HG02943 (cell line): ENCODE measurements at regions not wholly inside any gene's neighbourhood (a gene's known extent, or its start where the extent isn't known, plus 50 kb on each side); places are given as distances from the start of the nearest gene placed in this dataset.
"Not testable (repeated sequence)": the region's sequence is repeated elsewhere in the genome, so short reads cannot be mapped to it uniquely, and the experiment has no call there.

ENCODE experiments used
- ATAC-seq: cut with Tn5 transposase; IDR thresholded peaks from one replicate; pipeline ENCODE4 v1.9.1; 2021; ENCODE audit warnings: mild to moderate bottlenecking, low read depth, moderate library complexity; ENCODE audit not compliant: unreplicated experiment

GRCh38 chr7:29696402-29696801 lies 109.9 kb upstream of the WIPF3 start:
- not testable (repeated sequence) for ATAC-seq

GRCh38 chr7:29699723-29700122 lies 106.6 kb upstream of the WIPF3 start:
- not testable (repeated sequence) for ATAC-seq

- not testable (repeated sequence) for ATAC-seq
These were observed 104.8 kb upstream of the WIPF3 start for GRCh38 chr7:29701540-29701939.

- ATAC-seq: not testable (repeated sequence)
These were observed 102.5 kb upstream of the WIPF3 start for GRCh38 chr7:29703830-29704229.

GRCh38 chr7:29709002-29709401 lies 97.3 kb upstream of the WIPF3 start:
- not testable (repeated sequence) for ATAC-seq

GRCh38 chr7:29723127-29723526 lies 83.2 kb upstream of the WIPF3 start:
- not testable (repeated sequence) for ATAC-seq

- no peak for ATAC-seq
These were observed 82.7 kb upstream of the WIPF3 start for GRCh38 chr7:29723599-29723998.

GRCh38 chr7:29729534-29730165 lies 76.7 kb upstream of the WIPF3 start:
- not testable (repeated sequence) for ATAC-seq

GRCh38 chr7:29734246-29734731 lies 72.0 kb upstream of the WIPF3 start:
- no peak for ATAC-seq

GRCh38 chr7:29747645-29748245 lies 58.6 kb upstream of the WIPF3 start:
- not testable (repeated sequence) for ATAC-seq

GRCh38 chr7:29748286-29749099 lies 57.8 kb upstream of the WIPF3 start:
- no peak for ATAC-seq

GRCh38 chr7:29749701-29750321 lies 56.5 kb upstream of the WIPF3 start:
- no peak for ATAC-seq

- ATAC-seq: not testable (repeated sequence)
These were observed 55.9 kb upstream of the WIPF3 start for GRCh38 chr7:29750373-29750940.

GRCh38 chr7:29751012-29751411 lies 55.3 kb upstream of the WIPF3 start:
- ATAC-seq: not testable (repeated sequence)

GRCh38 chr7:29754874-29755490 lies 51.3 kb upstream of the WIPF3 start:
- no peak for ATAC-seq
